A673 (cell line): ENCODE measurements at regions not wholly inside any gene's neighbourhood (a gene's known extent, or its start where the extent isn't known, plus 50 kb on each side); places are given as distances from the start of the nearest gene placed in this dataset.

Source experiments
- CTCF ChIP-seq: fragments of 300-800, 200-600 bp; sonication (generic); conservative IDR thresholded peaks from 2 replicates; pipeline ENCODE4 v1.5.1; 2017; ENCODE audit warnings: low read depth, mild to moderate bottlenecking, antibody characterized with exemption, low read length, moderate library complexity, mixed read lengths
- EZH2 ChIP-seq: fragments of 200-600 bp; sonication (generic); IDR thresholded peaks from 2 replicates; pipeline ENCODE4 v1.6.1; 2017; ENCODE audit warnings: borderline replicate concordance, low read depth, mild to moderate bottlenecking, mixed read lengths, antibody characterized with exemption, low read length; ENCODE audit not compliant: poor library complexity, severe bottlenecking

- TF ChIP-seq CTCF: no peak
- no peak for TF ChIP-seq EZH2
Measured at GRCh38 chr18:14221689-14222088, 89.5 kb upstream of the ZNF519 start.
